HuH-7.5 (cell line): ENCODE measurements at regions not wholly inside any gene's neighbourhood (a gene's known extent, or its start where the extent isn't known, plus 50 kb on each side); places are given as distances from the start of the nearest gene placed in this dataset.
"Not testable (repeated sequence)": the region's sequence is repeated elsewhere in the genome, so short reads cannot be mapped to it uniquely, and the experiment has no call there.

ENCODE experiments used
- DNase-seq: peaks from one replicate; pipeline ENCODE4 v3.0.0; 2011; ENCODE audit warnings: low spot score

GRCh38 chr12:75674393-75674792 is 163.0 kb upstream of the KRR1 start:
- no peak for DNase-seq

GRCh38 chr12:75672200-75672599 is 160.8 kb upstream of the KRR1 start:
- no peak for DNase-seq

- no peak for DNase-seq
Measured at GRCh38 chr12:75670216-75670615, 158.8 kb upstream of the KRR1 start.

- DNase-seq, result no peak
Measured at GRCh38 chr12:75666939-75667334, 155.5 kb upstream of the KRR1 start.

- DNase-seq, result peak; percentile 19
Measured at GRCh38 chr12:75666126-75666938, 154.9 kb upstream of the KRR1 start.

- DNase-seq, result no peak
Measured at GRCh38 chr12:75665216-75665615, 153.8 kb upstream of the KRR1 start.

GRCh38 chr12:75662511-75663159 is 151.2 kb upstream of the KRR1 start:
- no peak for DNase-seq

GRCh38 chr12:75661908-75662307 is 150.5 kb upstream of the KRR1 start:
- no peak for DNase-seq

GRCh38 chr12:75660805-75661404 is 149.5 kb upstream of the KRR1 start:
- DNase-seq, result no peak

GRCh38 chr12:75660107-75660530 is 148.7 kb upstream of the KRR1 start:
- DNase-seq, result no peak

- no peak for DNase-seq
Measured at GRCh38 chr12:75658901-75659823, 147.8 kb upstream of the KRR1 start.

- DNase-seq, result no peak
Measured at GRCh38 chr12:75658286-75658685, 146.9 kb upstream of the KRR1 start.

GRCh38 chr12:75657831-75658230 is 146.4 kb upstream of the KRR1 start:
- DNase-seq, result no peak

- DNase-seq, result not testable (repeated sequence)
Measured at GRCh38 chr12:75657354-75657753, 145.9 kb upstream of the KRR1 start.

- DNase-seq, result no peak
Measured at GRCh38 chr12:75656648-75657047, 145.2 kb upstream of the KRR1 start.

- DNase-seq, result no peak
Measured at GRCh38 chr12:75656210-75656609, 144.8 kb upstream of the KRR1 start.

GRCh38 chr12:75655315-75655806 is 144.0 kb upstream of the KRR1 start:
- no peak for DNase-seq

GRCh38 chr12:75651342-75651695 is 139.9 kb upstream of the KRR1 start:
- DNase-seq, result no peak

- no peak for DNase-seq
Measured at GRCh38 chr12:75650595-75651341, 139.4 kb upstream of the KRR1 start.

- no peak for DNase-seq
Measured at GRCh38 chr12:75650100-75650499, 138.7 kb upstream of the KRR1 start.

- no peak for DNase-seq
Measured at GRCh38 chr12:75648856-75649255, 137.4 kb upstream of the KRR1 start.
